ENCODE measurements at regions not wholly inside any gene's neighbourhood (a gene's known extent, or its start where the extent isn't known, plus 50 kb on each side); places are given as distances from the start of the nearest gene placed in this dataset.
"Not testable (repeated sequence)": the region's sequence is repeated elsewhere in the genome, so short reads cannot be mapped to it uniquely, and the experiment has no call there.

GRCh38 chr5:158061451-158061850 lies 202.5 kb upstream of the CLINT1 start:
- DNase-seq (ENCODE audit: low read depth): no peak

GRCh38 chr5:158060212-158060611 lies 201.3 kb upstream of the CLINT1 start:
- DNase-seq (ENCODE audit: low read depth): no peak

GRCh38 chr5:158058208-158059120 lies 199.5 kb upstream of the CLINT1 start:
- DNase-seq (ENCODE audit: low read depth): no peak

GRCh38 chr5:158056130-158056825 lies 197.3 kb upstream of the CLINT1 start:
- DNase-seq (ENCODE audit: low read depth): no peak

GRCh38 chr5:158055111-158055501 lies 196.2 kb upstream of the CLINT1 start:
- DNase-seq (ENCODE audit: low read depth): no peak

- DNase-seq (ENCODE audit: low read depth): no peak
Measured at GRCh38 chr5:158054223-158055110, 195.5 kb upstream of the CLINT1 start.

- DNase-seq (ENCODE audit: low read depth): no peak
Measured at GRCh38 chr5:158051036-158051435, 192.1 kb upstream of the CLINT1 start.

GRCh38 chr5:158050421-158050820 lies 191.5 kb upstream of the CLINT1 start:
- DNase-seq (ENCODE audit: low read depth): no peak

GRCh38 chr5:158049459-158049858 lies 190.5 kb upstream of the CLINT1 start:
- DNase-seq (ENCODE audit: low read depth): no peak

- no peak for DNase-seq (ENCODE audit: low read depth)
Measured at GRCh38 chr5:158045696-158046095, 186.8 kb upstream of the CLINT1 start.

- DNase-seq (ENCODE audit: low read depth): no peak
Measured at GRCh38 chr5:158039911-158040347, 181.0 kb upstream of the CLINT1 start.

GRCh38 chr5:158039441-158039840 lies 180.5 kb upstream of the CLINT1 start:
- DNase-seq (ENCODE audit: low read depth): no peak

GRCh38 chr5:158036983-158037595 lies 178.1 kb upstream of the CLINT1 start:
- not testable (repeated sequence) for DNase-seq (ENCODE audit: low read depth)

- not testable (repeated sequence) for DNase-seq (ENCODE audit: low read depth)
Measured at GRCh38 chr5:158034586-158034985, 175.6 kb upstream of the CLINT1 start.

- no peak for DNase-seq (ENCODE audit: low read depth)
Measured at GRCh38 chr5:158033724-158034123, 174.8 kb upstream of the CLINT1 start.

GRCh38 chr5:158033076-158033475 lies 174.1 kb upstream of the CLINT1 start:
- no peak for DNase-seq (ENCODE audit: low read depth)

GRCh38 chr5:158032246-158032645 lies 173.3 kb upstream of the CLINT1 start:
- no peak for DNase-seq (ENCODE audit: low read depth)

- DNase-seq (ENCODE audit: low read depth): no peak
Measured at GRCh38 chr5:158027806-158028775, 169.1 kb upstream of the CLINT1 start.

- DNase-seq (ENCODE audit: low read depth): peak; percentile 96
Measured at GRCh38 chr5:158026304-158027031, 167.5 kb upstream of the CLINT1 start.

GRCh38 chr5:158023266-158023665 lies 164.3 kb upstream of the CLINT1 start:
- DNase-seq (ENCODE audit: low read depth): no peak

All from stromal cell of bone marrow (primary cell).